Kasumi-1 (cell line): ENCODE measurements at regions not wholly inside any gene's neighbourhood (a gene's known extent, or its start where the extent isn't known, plus 50 kb on each side); places are given as distances from the start of the nearest gene placed in this dataset.
"Not testable (repeated sequence)": the region's sequence is repeated elsewhere in the genome, so short reads cannot be mapped to it uniquely, and the experiment has no call there.

Experiments
- DNase-seq, 2 experiments: peaks; one replicate each; lab custom pipeline; 2025; lab: John Stamatoyannopoulos, UW

DNA sequence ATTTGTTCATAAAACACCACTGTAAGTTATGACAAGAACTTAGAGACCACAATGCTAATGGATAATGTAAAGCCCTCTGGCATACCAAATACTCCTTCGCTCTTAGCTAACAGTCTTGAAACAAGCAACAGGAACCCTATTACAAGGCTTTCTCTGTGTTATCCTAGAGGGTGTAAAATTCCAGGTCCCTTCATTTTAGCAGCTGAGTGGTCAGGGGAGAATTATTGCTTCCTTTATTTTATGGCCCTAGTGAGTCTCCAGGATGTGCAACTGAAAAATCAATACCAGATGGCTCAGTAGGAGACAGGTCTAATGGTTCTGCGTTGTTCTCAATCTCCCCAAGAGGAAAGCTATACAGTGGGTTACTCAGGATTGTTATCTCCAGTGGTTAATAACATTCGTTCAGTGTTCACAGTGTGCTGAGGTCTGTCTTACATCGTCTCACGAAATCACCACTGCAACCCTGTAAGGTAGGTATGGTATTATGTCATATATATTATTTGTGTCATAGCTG lies 172.7 kb upstream of the CNOT2 start:
- DNase-seq = no peak

DNA sequence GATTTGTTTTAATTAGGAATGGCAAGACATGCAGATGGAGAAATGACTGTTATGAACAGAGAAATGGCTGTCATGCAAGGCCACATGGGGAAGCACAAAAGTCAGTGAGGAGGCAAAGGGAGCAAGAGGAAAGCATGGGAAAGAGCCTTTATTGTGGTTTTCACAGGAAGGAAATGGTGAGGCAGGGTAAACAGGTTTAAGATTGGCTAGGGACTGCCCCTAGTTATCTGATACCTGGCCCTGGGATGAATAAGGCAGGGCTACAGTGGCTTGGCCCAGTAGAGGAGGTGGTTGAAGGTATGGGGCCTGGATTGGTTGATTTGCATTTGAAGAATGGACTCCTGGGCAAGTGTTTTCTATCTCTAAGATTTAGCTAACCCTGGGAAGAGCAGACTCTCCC lies 168.7 kb upstream of the CNOT2 start:
- no peak for DNase-seq

DNA sequence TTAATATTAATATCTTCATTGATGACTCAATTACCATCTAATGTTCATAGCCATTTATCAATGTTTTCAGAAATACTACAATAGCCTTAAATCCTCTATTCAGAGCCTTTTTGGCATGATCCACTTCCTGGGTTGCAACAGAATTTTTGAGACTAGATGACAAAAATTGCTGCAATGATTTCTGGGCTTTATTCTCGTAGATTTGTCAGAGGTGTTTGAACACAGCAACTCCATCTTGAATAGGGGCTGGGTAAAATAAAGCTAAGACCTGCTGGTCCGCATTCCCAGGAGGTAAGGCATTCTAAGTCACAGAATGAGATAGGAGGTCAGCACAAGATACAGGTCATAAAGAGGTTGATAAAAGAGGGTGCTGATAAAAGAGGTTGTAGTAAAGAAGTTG lies 165.8 kb upstream of the CNOT2 start:
- no peak for DNase-seq

DNA sequence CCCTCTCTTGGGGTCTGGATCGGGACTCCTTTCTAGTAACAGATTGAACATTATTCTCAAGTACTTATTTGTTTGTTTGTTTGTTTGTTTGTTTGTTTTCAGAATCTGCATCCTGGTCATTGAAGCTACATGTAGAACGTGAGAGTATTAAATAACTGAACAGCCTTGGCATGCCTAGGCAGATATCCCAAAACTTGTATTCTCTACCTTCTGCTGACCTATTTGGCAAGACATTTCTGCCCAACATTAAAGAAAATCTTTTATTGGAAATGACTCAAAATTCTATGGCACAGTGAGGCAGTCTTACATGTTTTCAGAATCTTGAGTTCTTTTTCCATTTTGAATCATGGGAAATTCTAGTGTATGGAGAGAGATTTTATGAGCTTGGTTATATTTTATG lies 165.1 kb upstream of the CNOT2 start:
- DNase-seq = no peak

DNA sequence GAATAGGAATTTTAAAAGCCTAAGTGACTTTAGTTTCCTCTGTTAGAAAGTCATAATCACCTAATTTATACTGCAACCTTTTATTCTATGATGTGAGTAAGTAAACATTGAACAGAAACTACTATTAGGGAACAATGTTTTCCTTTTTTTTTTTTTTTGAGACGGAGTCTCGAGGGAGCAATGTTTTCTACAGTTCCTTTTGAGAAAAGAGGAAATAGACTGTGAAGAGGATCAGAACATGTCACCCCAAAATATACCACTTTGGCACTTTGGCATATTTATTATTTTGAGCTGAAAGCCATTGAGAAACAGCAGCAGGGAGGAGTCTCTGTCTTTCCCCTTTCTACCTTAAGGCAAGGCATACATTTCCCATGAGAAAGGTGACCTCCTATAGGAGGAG lies 162.7 kb upstream of the CNOT2 start:
- no peak for DNase-seq

DNA sequence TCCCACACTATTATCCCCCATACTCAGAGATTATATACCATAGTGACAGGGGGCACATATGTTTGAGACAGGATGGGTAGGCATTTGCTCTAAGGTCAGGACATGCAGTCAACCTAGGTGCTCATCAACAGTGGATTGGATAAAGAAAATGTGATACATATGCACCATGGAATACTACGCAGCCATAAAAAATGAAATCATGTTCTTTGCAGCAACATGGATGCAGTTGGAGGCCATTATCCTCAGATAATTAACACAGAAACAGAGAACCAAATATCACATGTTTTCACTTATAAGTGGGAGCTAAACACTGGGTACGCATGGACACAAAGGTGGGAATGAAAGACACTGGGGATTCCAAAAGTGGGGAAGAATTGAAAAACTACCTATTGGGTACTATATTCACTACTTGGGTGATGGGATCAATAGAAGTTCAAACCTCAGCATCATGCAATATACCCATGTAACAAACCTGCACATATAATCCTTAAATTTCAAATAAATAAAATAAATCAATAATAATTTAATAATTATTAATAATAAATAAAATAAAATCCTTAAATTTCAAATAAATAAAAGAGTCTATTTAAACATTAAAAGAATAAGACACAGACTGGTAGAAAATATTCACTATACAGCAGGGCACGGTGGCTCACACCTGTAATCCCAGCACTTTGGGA lies 160.1 kb upstream of the CNOT2 start:
- no peak for DNase-seq

DNA sequence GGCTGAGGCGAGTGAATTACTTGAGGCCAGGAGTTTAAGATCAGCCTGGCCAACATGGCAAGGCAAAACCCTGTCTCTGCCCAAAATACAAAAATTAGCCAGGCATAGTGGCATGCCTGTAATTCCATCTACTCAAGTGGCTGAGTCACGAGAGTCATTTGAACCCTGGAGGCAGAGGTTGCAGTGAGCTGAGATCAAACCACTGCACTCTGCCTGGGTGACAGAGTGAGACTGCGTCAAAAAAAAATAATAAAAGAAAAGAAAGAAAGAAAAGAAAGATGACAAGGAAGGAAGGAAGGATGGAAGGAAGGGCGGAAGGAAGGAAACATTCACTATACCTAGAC lies 159.6 kb upstream of the CNOT2 start:
- no peak for DNase-seq

DNA sequence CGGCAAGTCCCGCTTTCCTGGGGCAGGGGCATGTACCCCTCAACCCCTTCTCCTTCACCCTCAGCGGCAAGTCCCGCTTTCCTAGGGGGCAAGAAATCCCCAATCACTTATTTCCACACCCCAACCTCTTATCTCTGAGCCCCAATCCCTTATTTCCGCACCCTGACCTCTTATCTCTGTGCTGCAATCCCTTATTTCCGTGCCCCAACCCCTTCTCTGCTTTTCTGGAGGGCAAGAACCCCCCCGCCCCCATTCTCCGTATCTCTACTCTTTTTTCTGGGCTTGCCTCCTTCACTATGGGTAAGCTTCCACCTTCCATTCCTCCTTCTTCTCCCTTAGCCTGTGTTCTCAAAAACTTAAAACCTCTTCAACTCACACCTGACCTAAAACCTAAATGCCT lies 156.9 kb upstream of the CNOT2 start:
- DNase-seq = not testable (repeated sequence)

DNA sequence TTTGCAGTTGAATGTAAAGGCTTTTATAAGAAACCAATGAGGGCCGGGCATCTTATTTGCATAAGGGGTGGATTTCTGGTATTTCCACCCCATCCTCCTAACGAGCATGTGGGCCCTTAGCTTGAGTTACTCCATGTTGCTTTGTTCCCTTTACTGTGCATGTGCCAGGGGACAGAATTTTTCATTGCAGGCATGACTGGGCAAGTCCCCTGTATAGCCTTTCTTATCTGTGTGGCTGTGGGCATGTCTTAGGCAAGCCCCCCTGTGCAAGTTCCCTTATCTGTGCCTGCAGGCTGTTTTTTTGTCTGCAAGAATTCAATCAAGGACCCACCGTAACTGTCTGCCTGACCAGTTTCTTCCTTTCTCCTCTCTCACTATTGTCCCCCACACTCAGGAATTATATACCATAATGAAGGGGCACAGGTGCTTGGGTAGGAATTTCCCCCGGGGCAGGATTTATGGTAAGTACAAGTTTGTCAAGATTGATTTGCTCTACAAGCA lies 152.2 kb upstream of the CNOT2 start:
- no peak for DNase-seq

DNA sequence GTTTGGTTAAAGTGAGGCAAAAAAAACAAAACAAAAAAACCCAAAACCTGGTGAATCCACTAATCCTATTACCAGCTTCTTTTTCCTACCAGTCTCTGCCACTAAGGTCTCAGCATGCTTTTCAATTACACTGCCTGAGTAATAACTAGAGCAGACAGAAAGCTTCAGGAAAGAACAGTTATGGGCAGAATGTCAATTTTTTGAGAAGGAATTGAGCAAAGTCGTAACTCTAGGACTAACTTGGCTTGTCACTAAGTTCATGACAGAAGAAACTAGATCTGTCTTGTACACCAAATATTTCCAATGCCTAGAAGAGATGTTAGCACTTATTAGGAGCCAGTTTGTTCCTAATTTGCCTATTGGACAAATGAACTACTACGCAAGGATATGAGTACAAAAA lies 148.8 kb upstream of the CNOT2 start:
- no peak for DNase-seq

DNA sequence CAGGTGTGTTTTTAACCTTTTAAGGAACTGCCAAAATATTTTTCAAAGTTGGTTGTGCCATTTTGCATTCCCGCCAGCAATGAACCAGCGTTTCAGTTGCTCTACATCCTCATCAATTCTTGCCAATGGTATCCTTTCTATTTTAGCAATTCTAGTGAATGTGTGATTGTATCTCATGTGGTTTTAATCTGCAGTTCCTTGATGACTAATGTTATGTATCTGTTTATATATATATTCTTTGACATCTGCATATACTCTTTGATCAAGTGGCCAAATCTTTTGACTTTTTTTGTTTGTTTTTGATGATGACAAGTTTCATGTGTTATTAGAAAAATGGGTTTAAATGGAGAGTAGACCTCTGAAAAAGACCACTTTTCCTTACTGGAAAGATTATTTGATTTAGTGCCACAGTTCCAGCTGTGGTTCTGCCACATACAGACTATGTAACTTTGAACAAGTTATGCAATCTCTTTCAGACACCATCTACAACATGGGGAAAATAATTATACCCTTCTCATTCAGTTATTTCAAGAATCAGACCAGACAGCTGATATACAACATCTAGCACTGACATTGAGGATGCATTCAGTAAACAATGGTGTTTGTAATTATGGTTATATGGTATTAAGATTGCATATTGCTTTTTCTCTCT lies 146.3 kb upstream of the CNOT2 start:
- DNase-seq = no peak

DNA sequence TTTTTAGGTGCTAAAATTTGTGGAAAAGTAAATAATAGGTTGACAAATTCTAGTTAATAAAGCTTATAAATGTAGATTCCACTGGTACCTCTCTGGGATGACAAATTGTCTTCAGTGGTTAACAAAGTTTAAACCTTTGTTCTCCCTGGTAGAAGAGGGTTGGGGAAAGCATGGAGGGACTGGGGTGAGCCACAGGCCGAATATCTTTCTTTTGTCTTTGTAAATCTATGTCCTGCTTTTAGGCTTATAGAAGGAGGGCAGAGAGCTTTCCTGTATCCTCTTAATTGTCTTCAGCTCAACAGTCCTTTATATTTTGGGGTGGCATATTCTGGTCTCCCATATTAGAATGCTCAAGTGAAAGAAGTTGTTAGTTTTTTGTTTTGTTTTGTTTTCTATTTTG lies 142.2 kb upstream of the CNOT2 start:
- DNase-seq = no peak

DNA sequence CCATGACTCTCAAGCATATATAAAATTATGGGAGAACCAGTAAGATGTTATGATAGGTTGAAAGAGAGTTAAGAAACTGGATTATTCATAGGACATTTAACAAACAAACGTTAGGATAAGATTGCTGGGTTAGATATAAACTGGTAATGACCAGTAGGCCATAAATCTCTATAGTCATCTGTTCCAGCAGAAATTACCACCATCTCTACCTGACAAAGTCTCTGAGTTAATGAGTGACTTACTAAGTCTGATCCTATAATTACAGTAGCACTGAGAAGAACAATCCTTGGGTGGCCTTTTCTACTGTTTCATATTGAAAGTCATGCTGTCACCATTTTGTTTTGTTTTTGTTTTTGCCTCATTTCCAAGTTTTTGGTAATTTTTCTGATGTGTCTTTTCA lies 136.9 kb upstream of the CNOT2 start:
- DNase-seq = no peak

DNA sequence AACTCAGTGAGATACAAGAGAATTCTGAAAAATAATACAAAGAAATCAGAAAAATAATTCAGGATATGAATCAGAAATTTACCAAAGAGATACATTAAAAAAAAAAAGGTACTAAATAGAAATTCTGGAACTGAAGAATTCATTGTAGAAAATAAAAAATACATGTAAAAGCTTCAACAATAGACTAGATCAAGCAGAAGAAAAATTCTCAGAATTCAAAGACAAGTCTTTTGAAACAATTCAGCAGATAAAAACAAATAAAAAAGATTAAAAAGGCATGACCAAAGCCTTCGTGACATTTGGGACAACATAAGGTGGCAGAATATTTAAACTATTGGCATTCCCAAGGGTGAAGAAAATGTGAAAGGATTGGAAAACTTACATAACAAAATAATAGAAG lies 133.1 kb upstream of the CNOT2 start:
- DNase-seq = no peak

DNA sequence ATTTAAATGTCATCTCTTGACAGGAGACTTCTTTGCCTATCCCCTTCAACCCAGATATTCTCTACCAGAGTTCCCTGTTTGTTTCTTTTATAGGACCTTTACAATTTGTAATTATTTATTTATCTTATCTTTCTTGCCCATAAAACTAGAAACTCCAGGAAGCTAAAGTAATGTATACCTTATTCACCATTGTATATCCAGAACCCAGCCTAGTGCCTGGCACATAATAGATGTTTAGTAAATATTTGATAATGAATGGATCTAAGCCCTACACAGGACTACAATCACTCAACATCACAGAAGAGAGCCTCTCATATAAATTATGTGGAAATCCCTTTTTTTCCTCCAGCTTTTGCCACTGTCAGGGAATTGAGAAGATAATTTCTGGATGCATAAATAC lies 125.6 kb upstream of the CNOT2 start:
- no peak for DNase-seq

DNA sequence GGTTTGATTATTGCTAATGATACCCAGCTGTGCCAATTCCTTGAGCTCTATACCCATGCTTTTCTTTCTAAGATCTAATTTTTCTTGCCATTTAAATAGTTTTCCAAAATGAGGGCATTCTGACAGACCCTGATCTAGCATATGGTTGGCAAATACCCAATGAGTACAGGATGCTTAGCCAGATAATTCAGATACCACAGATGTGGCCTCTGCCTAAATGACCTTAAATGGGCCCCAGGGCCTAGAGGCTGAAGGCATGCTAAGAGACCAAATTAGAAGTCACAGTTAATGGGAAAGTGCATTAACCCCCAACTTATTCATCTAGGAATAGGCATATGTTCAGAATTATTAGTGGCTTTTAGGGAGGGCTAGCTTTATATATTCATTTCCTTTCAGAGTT lies 122.3 kb upstream of the CNOT2 start:
- DNase-seq = no peak

DNA sequence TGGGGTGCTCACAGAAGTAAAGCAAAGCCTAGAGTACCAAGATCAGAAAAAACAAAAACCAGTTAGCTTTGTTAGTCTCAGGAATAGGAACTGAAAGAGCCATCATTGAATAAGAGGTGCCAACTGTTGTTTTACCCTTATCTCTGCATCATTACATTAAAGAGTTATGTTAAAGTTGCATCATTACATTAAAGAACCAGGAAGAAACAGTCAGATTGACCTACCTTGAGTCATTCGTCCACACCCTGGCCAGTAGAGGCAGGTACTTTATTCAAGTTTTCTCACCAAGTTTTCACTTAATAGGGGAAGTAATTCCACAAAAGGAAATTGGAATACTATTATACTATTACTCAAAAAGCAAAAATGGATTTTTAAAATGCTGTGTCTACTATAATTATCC lies 121.7 kb upstream of the CNOT2 start:
- no peak for DNase-seq

DNA sequence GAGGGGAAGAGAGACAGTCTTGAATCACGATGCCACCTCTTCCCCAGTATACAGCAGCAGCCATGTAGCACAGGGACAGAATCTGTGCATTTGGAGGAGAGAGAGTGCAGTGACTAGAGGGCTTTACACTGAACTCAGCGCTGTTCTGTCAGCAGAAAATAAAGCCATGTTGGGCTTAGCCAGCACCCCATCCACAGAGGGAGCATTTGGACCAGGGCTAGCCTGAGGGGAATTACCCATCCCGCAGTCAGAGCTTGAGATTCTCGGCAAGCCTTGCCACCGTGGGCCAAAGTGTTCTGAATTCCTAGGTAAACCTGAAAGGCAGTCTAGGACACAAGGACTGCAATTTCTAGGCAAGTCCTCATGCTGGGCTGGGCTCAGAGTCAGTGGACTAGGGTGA lies 120.4 kb upstream of the CNOT2 start:
- no peak for DNase-seq

DNA sequence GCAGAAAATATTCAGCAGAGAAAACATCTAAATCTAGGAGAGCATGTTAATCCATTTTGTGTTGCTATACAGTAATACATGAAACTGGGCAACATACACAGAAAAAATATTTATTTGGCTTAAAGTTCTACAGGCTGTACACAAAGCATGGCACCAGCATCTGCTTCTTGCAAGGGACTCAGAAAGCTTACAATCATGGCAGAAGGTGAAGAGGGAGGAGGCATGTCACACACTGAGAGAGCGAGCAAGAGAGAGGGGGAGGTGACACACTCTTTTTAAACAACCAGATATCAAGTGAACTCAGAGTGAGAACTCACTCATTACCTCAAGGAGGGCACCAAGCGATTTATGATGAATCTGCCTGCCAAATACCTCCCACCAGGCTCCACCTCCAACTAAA lies 94.2 kb upstream of the CNOT2 start:
- no peak for DNase-seq

DNA sequence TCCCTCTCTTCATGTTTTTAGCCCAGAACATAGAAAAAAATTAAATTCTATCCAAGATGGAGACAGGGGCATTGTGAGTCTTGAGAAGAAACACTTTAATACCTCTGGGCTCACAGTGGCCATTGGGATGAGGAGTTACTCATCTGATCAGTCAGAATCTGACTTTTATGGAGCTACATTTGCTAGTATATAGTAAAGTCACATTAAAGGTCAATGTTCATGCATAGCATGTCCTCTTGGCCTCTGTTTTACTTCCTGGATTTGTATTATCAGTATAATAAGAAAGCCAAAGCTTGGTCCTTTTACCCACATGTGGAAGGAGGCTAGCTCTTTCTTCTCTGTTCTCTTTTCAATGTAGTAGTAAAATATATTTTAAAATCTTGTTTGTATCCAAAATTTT lies 93.6 kb upstream of the CNOT2 start:
- no peak for DNase-seq

DNA sequence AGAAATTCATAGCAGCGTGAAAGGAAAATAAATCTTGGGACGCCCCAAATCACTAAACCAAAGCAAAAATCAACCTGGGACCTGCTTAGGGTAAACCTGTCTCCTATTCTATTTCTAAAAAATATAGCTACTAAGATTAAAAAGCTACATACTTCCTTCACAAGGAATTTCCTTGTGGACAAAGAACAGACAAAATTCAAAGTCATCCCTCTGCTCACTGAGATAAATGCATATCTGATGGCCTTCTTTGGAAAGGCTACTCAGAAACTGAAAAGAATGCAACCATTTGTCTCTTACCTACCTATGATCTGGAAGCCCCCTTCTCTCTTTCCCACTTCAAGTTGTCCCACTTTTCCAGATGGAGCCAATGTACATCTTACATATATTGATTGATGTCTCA lies 93.0 kb upstream of the CNOT2 start:
- no peak for DNase-seq

DNA sequence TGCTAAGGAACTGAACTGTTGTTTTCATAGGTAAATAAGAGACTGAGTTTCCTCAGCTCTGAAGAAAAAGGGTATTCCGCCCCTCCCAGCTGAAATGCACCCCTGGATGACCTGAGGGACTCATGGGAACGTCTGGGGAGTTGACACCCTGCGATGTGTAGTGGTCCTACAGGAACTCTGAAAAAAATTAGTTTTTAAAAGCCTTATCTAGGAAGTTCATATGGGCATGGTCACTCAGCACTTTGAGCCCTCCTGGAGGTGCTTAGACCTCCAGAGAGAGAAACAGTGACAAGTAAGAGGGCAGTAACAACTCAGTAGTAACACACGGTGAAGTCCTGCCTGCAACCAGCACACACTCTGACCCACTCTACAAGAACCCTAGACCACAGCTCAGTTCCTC lies 91.2 kb upstream of the CNOT2 start:
- DNase-seq = no peak

DNA sequence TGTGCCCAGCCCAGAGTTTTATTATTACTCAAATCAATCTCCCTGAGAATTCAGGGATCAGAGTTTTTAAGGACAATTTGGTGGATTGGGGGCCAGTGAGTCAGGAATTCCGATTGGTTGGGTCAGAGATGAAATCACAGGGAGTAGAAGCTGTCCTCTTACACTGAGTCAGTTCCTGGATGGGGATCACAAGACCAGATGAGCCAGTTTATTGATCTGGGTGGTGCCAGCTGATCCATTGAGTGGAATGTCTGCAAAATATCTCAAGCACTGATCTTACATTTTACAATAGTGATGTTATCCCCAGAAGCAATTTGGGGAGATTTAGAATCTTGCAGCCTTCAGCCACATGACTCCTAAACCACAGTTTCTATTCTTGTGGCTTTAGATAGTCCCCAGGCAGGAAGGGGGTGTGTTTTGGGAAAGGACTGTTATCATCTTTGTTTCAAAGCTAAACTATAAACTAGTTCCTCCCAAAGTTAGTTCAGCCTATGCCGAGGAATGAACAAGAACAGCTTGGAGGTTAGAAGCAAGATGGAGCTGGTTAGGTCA lies 89.1 kb upstream of the CNOT2 start:
- DNase-seq = peak; percentile 3 to 9
